ENCODE measurements at regions not wholly inside any gene's neighbourhood (a gene's known extent, or its start where the extent isn't known, plus 50 kb on each side); places are given as distances from the start of the nearest gene placed in this dataset.

GRCh38 chr7:28312948-28313347 lies 99.4 kb upstream of the CREB5 start:
- TF ChIP-seq CTCF (IDR thresholded peaks at IDR 0.05) (no peak), POLR2A (IDR thresholded peaks at IDR 0.05) (no peak)

Data from transverse colon (tissue), 3 donors.